ENCODE measurements at regions not wholly inside any gene's neighbourhood (a gene's known extent, or its start where the extent isn't known, plus 50 kb on each side); places are given as distances from the start of the nearest gene placed in this dataset.

- DNase-seq (no peak), ATAC-seq (no peak)
- H3K9me3 ChIP-seq, result no peaks in the 10 kb centered on the region
- H3K27me3 ChIP-seq (ENCODE audit: low read depth), result no peaks in the 10 kb centered on the region
- H3K27ac ChIP-seq, result no peak overlapping the region
- TF ChIP-seq, protein P1, sequence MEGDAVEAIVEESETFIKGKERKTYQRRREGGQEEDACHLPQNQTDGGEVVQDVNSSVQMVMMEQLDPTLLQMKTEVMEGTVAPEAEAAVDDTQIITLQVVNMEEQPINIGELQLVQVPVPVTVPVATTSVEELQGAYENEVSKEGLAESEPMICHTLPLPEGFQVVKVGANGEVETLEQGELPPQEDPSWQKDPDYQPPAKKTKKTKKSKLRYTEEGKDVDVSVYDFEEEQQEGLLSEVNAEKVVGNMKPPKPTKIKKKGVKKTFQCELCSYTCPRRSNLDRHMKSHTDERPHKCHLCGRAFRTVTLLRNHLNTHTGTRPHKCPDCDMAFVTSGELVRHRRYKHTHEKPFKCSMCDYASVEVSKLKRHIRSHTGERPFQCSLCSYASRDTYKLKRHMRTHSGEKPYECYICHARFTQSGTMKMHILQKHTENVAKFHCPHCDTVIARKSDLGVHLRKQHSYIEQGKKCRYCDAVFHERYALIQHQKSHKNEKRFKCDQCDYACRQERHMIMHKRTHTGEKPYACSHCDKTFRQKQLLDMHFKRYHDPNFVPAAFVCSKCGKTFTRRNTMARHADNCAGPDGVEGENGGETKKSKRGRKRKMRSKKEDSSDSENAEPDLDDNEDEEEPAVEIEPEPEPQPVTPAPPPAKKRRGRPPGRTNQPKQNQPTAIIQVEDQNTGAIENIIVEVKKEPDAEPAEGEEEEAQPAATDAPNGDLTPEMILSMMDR (IDR thresholded peaks at IDR 0.05), result no peak
- intact Hi-C loops (cut with DNase I), result no loop called here
- H3K4me1 ChIP-seq, result peaks cover 31% of the 10 kb centered on the region
- H3K4me3 ChIP-seq, result no peak overlapping the region
- H3K36me3 ChIP-seq, result no peaks in the 10 kb centered on the region
Measured at GRCh38 chr14:53542732-53543131, 389.6 kb upstream of the DDHD1 start.

GRCh38 chr14:53541411-53541810 lies 388.3 kb upstream of the DDHD1 start:
- Histone ChIP-seq H3K27ac (no peak overlapping the region), H3K27me3 (ENCODE audit: low read depth) (no peaks in the 10 kb centered on the region), H3K36me3 (no peaks in the 10 kb centered on the region), H3K9me3 (no peaks in the 10 kb centered on the region), H3K4me3 (no peak overlapping the region), H3K4me1 (peaks cover 35% of the 10 kb centered on the region)
- intact Hi-C loops (cut with DNase I), result no loop called here
- TF ChIP-seq, protein P1 (IDR thresholded peaks at IDR 0.05), result no peak
- DNase-seq, result no peak
- ATAC-seq, result no peak

DNA sequence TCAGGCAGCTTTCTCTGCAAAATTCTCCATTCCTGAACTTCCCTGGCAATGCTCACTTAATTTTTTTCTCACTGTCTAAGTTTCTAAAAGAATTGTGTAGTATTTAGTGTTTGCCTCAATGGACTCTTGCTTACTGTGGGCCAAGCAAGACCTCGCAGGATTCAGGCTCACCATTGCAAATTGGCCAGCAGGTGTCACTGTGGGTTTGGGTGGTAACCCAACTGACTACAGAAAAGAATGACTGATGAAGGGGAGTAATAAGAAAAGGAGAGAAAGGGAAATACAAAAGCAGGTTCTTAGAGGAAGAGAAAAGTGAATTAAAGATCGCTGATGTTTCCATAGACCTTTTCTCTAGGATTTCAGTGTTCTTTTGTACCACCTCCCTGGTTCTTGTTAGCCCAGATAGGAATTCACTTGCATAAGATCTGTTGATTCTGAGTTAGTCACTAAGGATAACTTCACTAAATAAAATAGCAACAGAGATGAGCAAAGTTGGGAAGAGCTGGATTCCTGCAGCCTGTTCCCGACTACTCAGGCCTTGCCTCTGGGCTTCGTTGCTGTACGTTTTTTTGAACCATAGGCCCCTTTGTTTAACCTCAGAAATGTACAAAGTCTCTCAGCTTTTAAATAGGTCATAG lies 386.5 kb upstream of the DDHD1 start:
- Histone ChIP-seq H3K27me3 (ENCODE audit: low read depth) (no peaks in the 10 kb centered on the region), H3K36me3 (no peaks in the 10 kb centered on the region), H3K9me3 (no peaks in the 10 kb centered on the region), H3K4me3 (no peak overlapping the region), H3K4me1 (peaks cover 35% of the 10 kb centered on the region), H3K27ac (no peak overlapping the region)
- intact Hi-C loops (cut with DNase I), result no loop called here
- DNase-seq, result peak; percentile 69
- peak; percentile 85 to 89 for ATAC-seq
- TF ChIP-seq, protein P1 (IDR thresholded peaks at IDR 0.05), result peak; percentile 87

DNA sequence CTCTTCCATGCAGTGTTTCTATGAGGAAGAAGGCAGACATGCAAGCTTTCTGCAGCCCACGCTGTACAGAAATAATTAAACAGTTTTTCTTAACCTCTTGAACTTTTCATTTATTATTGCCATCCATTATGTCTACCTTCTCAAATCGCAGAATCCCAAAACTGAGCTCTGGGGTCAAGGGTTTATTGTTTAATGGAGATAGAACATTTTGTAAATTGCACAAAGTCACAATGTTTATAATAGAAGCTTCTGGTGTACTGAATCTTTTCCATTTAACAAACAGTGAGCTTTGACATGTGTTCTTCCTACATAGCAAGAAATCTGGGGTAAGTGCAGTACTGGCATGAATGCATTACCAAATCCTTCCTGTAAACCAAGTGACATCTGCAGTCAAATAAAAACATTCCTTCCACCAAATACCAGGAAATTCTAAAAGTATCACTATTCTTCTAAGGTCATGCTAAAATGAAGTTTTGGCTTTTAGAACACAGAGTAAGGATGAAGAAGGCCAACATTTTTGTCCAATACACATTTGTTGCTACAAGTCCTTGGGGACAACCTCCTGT lies 385.3 kb upstream of the DDHD1 start:
- H3K4me1 ChIP-seq, result peaks cover 35% of the 10 kb centered on the region
- intact Hi-C loops (cut with DNase I), result no loop called here
- no peak overlapping the region for H3K27ac ChIP-seq
- peak; percentile 39 to 55 for ATAC-seq
- no peaks in the 10 kb centered on the region for H3K9me3 ChIP-seq
- H3K36me3 ChIP-seq, result no peaks in the 10 kb centered on the region
- no peak overlapping the region for H3K4me3 ChIP-seq
- TF ChIP-seq, protein P1 (IDR thresholded peaks at IDR 0.05), result no peak
- DNase-seq, result no peak
- H3K27me3 ChIP-seq (ENCODE audit: low read depth), result no peaks in the 10 kb centered on the region

DNA sequence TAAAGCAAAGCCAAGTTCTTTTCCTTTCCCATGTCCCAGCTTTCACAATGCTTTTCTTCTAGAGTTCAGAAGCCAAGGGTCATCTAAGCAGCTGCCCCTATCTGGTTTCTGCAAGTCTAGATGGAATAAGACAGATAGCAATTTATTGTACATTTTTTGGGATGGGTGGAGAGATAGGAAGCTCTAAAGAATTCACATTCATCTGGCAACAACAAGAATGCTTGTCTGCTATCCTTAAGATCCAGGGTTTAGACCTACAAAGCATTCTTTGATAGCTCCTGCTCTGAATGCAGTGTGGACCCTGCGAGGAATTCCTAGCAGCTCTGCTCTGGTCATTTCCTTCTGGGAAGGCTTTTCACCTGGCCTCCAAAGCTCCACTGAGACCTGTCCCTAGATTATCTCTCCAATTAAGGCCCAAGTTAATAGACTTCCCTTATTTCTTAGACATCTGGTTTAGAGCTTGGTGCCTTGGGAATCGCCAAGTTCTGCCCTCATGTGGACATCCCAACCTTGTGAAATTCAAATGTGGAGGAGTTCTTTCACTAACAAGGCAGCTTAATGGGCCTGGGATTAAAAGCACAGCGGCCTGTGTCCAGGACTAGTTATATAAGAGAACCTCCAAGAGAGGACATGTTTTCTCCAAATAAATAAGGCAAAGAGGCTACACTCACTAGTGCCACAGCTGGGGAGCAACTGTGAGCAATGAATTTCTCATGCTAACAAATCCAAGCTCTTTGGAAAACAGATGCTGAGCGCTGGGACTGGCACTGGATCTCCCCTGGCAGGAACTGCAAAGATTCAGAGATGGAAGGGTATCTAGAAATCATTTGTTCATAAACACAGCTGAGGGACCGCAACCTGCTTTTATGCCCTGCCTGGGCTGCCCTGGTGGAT lies 384.5 kb upstream of the DDHD1 start:
- no peak for DNase-seq
- no peaks in the 10 kb centered on the region for H3K9me3 ChIP-seq
- intact Hi-C loops (cut with DNase I), result no loop called here
- no peak overlapping the region for H3K4me3 ChIP-seq
- peak in 1 of 2 donors; percentile 23 for ATAC-seq
- TF ChIP-seq, protein P1 (IDR thresholded peaks at IDR 0.05), result no peak
- no peaks in the 10 kb centered on the region for H3K36me3 ChIP-seq
- H3K4me1 ChIP-seq, result peaks cover 27% of the 10 kb centered on the region
- peak overlapping the region; percentile 8 for H3K27ac ChIP-seq
- H3K27me3 ChIP-seq (ENCODE audit: low read depth), result no peaks in the 10 kb centered on the region
